HG03135 (cell line): ENCODE measurements at regions not wholly inside any gene's neighbourhood (a gene's known extent, or its start where the extent isn't known, plus 50 kb on each side); places are given as distances from the start of the nearest gene placed in this dataset.
"Not testable (repeated sequence)": the region's sequence is repeated elsewhere in the genome, so short reads cannot be mapped to it uniquely, and the experiment has no call there.

Experiments used
- ATAC-seq: cut with Tn5 transposase; IDR thresholded peaks from one replicate; pipeline ENCODE4 v1.9.1; 2021; ENCODE audit warnings: mild to moderate bottlenecking, moderate library complexity; ENCODE audit not compliant: unreplicated experiment

GRCh38 chr14:106141242-106142220, 615.1 kb downstream of the TMEM121 start:
- no peak for ATAC-seq

GRCh38 chr14:106145731-106146130, 619.3 kb downstream of the TMEM121 start:
- not testable (repeated sequence) for ATAC-seq

GRCh38 chr14:106153362-106153955, 627.1 kb downstream of the TMEM121 start:
- ATAC-seq = not testable (repeated sequence)

GRCh38 chr14:106163316-106163715, 636.9 kb downstream of the TMEM121 start:
- ATAC-seq = no peak

- not testable (repeated sequence) for ATAC-seq
Observed at GRCh38 chr14:106163812-106164211, 637.4 kb downstream of the TMEM121 start.

- no peak for ATAC-seq
Observed at GRCh38 chr14:106166232-106166631, 639.8 kb downstream of the TMEM121 start.

GRCh38 chr14:106166650-106167204, 640.3 kb downstream of the TMEM121 start:
- no peak for ATAC-seq

- not testable (repeated sequence) for ATAC-seq
Observed at GRCh38 chr14:106170163-106170658, 643.8 kb downstream of the TMEM121 start.

GRCh38 chr14:106174206-106174605, 647.8 kb downstream of the TMEM121 start:
- no peak for ATAC-seq

GRCh38 chr14:106177266-106178246, 651.2 kb downstream of the TMEM121 start:
- not testable (repeated sequence) for ATAC-seq

GRCh38 chr14:106179761-106180160, 653.4 kb downstream of the TMEM121 start:
- ATAC-seq = no peak

GRCh38 chr14:106184771-106185170, 658.4 kb downstream of the TMEM121 start:
- ATAC-seq = not testable (repeated sequence)

GRCh38 chr14:106185174-106185836, 658.9 kb downstream of the TMEM121 start:
- not testable (repeated sequence) for ATAC-seq

GRCh38 chr14:106185837-106186233, 659.5 kb downstream of the TMEM121 start:
- no peak for ATAC-seq

GRCh38 chr14:106187216-106187615, 660.8 kb downstream of the TMEM121 start:
- no peak for ATAC-seq

- not testable (repeated sequence) for ATAC-seq
Observed at GRCh38 chr14:106192701-106193100, 666.3 kb downstream of the TMEM121 start.

- not testable (repeated sequence) for ATAC-seq
Observed at GRCh38 chr14:106196459-106196858, 670.1 kb downstream of the TMEM121 start.

GRCh38 chr14:106197264-106197663, 670.9 kb downstream of the TMEM121 start:
- ATAC-seq = not testable (repeated sequence)

GRCh38 chr14:106199097-106199496, 672.7 kb downstream of the TMEM121 start:
- ATAC-seq = no peak
